Breast epithelium (tissue), 3 donors: ENCODE measurements at regions not wholly inside any gene's neighbourhood (a gene's known extent, or its start where the extent isn't known, plus 50 kb on each side); places are given as distances from the start of the nearest gene placed in this dataset.

Experiments
- POLR2A ChIP-seq: fragments of 450-650 bp; IDR thresholded peaks from one replicate; pipeline ENCODE4 v1.6.1; 2016; ENCODE audit warnings: antibody characterized with exemption, mild to moderate bottlenecking, moderate library complexity
- POLR2AphosphoS5 ChIP-seq, 3 donors: sonication (generic); formaldehyde crosslinking; IDR thresholded peaks; one replicate each; pipeline ENCODE4 v1.6.1; 2017; ENCODE audit warnings: antibody characterized with exemption in 3 of 3
- TF ChIP-seq, protein P1 (sequence below), 3 donors: fragments of 450-650 bp; IDR thresholded peaks; one replicate each; pipeline ENCODE4 v1.5.1; 2016 to 2017; ENCODE audit warnings: antibody characterized with exemption in 3 of 3, mild to moderate bottlenecking in 3 of 3, moderate library complexity in 3 of 3

DNA sequence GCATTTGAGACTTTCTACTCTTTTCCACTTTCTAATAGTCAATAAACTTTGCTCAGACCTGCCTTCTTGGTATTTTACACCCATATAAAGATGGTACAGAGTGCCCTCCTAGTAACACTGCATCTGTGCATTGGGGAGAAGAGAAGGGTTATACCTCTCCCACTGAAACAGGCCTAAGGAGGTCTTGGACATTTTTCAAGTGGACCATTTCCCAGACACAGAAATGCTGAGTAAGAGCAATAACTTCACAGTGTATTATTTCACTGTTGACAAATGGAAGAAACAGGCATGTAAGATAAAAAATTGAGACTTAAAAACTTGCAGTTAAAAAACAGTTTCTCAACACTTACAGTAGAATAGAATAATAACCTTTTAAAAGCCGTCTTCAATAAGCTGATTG lies 1224.0 kb upstream of the CDH18 start:
- TF ChIP-seq POLR2AphosphoS5 (IDR thresholded peaks at IDR 0.05) (no peak), POLR2A (no peak)
- TF ChIP-seq, protein P1, sequence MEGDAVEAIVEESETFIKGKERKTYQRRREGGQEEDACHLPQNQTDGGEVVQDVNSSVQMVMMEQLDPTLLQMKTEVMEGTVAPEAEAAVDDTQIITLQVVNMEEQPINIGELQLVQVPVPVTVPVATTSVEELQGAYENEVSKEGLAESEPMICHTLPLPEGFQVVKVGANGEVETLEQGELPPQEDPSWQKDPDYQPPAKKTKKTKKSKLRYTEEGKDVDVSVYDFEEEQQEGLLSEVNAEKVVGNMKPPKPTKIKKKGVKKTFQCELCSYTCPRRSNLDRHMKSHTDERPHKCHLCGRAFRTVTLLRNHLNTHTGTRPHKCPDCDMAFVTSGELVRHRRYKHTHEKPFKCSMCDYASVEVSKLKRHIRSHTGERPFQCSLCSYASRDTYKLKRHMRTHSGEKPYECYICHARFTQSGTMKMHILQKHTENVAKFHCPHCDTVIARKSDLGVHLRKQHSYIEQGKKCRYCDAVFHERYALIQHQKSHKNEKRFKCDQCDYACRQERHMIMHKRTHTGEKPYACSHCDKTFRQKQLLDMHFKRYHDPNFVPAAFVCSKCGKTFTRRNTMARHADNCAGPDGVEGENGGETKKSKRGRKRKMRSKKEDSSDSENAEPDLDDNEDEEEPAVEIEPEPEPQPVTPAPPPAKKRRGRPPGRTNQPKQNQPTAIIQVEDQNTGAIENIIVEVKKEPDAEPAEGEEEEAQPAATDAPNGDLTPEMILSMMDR (IDR thresholded peaks at IDR 0.05) = no peak
